ENCODE measurements at regions not wholly inside any gene's neighbourhood (a gene's known extent, or its start where the extent isn't known, plus 50 kb on each side); places are given as distances from the start of the nearest gene placed in this dataset.
"Not testable (repeated sequence)": the region's sequence is repeated elsewhere in the genome, so short reads cannot be mapped to it uniquely, and the experiment has no call there.

GRCh38 chr6:121694801-121695251 is 259.4 kb downstream of the GJA1 start:
- DNase-seq (ENCODE audit: low spot score), result no peak

DNA sequence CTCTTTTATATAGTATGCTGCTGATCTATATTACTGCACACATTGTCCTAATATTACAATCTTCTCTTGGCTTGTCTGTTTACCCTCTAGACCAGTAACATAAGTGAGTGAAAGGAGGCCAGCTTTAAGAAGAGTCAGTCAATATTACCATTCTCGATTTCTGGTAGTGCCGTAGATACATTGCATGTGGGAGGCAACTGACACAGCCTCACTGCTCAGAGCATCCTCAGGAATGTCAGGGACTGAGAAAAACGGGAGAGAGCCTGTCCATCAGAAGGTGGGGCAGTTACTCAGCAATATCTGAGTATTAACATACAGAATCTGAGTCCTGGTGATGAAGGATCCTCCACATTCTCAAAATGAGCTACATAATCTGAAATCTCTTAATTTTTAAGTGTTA is 259.9 kb downstream of the GJA1 start:
- DNase-seq (ENCODE audit: low spot score), result no peak

DNA sequence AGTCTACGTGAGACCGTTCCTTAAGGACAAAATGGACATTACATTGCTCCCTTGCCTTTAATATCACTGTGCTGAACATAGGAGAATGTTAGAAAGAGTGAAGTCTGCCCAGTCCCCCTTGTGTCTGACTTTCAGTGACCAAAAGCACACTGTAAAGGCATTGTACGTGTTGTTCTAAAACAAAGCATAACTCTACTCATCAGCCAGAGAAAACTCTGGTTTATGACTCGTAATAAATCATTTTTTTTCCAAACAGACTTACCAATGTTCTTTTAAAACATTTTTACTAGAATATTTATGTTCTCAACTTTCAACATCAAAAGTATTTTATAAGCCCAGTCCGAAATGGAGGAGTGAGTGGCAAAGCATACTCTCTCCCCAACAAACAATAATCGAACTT is 262.5 kb downstream of the GJA1 start:
- no peak for DNase-seq (ENCODE audit: low spot score)

DNA sequence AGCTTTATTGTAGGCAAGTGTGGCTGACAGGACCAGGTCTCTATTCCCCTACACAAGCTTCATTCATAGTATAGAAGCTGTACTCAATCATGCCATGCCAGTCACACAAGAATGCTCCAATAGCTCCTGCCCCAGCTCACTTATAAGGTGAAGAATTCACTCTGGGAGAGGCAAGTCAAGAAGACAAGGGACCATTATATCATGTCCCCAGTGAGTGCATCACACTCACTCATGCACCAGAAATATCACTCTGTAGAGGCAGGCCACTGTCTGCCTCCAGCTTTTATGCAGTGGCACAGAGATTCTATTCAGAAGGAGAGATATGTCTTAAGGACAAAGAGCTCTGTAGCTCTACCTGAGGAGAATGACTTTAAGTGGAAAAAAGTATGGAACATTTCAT is 263.2 kb downstream of the GJA1 start:
- no peak for DNase-seq (ENCODE audit: low spot score)

DNA sequence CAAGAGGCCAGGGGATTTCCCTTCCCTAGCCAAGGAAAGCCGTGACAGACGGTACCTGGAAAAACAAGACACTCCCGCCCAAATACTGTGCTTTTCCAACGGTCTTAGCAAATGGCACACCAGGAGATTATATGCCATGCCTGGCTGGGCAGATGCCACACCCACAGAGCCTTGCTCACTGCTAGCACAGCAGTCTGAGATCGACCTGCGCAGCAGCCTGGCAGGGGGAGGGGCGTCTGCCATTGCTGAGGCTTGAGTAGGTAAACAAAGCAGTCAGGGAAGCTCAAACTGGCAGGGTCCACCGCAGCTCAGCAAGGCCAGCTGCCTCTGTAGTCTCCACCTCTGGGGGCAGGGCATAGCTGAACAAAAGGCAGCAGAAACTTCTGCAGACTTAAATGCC is 267.7 kb downstream of the GJA1 start:
- DNase-seq (ENCODE audit: low spot score), result not testable (repeated sequence)

- DNase-seq (ENCODE audit: low spot score), result no peak
Observed at GRCh38 chr6:121711472-121711871, 276.0 kb downstream of the GJA1 start.

DNA sequence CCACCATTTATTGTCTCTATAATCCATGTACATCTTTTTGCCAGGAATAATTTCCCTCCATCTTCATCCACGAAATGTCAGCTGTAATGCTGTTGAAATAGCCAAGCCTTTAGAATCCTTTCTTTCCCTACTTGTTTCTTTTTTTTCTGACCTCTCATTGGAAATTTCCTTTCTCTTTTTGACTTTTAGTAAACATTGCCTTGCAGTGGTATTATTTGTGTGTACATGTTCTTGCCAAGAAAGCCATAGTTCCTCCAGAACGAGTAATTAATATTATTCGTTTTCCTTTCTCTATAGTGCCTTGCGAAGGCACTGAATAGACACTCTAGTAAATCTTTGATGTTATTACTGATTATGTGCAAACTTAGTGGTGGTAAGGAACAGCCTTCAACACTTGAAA is 282.2 kb downstream of the GJA1 start:
- DNase-seq (ENCODE audit: low spot score), result no peak

- DNase-seq (ENCODE audit: low spot score), result not testable (repeated sequence)
Observed at GRCh38 chr6:121720867-121721266, 285.4 kb downstream of the GJA1 start.

GRCh38 chr6:121723623-121724022 is 288.2 kb downstream of the GJA1 start:
- no peak for DNase-seq (ENCODE audit: low spot score)

- DNase-seq (ENCODE audit: low spot score), result no peak
Observed at GRCh38 chr6:121724576-121724975, 289.1 kb downstream of the GJA1 start.

DNA sequence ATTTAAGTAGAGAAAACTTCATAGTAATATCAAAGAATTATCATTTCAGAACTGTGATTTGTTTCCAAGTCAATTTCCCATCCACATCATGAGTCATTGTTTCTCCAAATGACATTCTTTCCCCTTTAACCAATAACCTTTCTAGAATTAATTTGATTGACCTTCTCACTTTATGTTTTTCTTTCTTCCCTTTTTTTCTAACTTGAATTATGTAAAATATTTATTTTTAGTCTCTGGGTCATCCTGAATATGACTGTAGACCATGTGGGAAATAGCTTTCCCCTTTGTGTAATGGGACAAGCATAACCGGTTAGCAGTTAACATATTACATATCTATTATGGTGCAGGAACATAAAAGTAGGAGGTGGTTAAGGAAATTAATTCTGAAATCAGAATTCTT is 291.1 kb downstream of the GJA1 start:
- no peak for DNase-seq (ENCODE audit: low spot score)

GRCh38 chr6:121730616-121731015 is 295.2 kb downstream of the GJA1 start:
- DNase-seq (ENCODE audit: low spot score), result no peak

DNA sequence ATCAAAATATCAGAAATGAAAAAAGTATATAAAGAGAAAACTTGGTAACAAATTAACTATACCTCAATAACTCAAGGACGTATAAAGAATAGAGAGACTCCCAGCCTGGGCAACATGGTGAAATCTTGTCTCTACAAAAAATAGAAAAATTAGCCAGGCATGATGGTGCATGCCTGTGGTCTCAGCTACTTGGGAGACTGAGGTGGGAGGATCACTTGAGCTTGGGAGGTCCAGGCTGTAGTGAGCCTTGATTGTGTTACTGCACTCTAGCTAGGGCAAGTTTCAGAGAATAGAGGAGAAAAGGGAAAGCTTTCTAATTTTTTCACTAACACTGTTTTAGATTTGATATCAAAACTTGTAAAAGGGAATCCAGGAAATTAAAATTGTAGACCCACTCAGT is 295.9 kb downstream of the GJA1 start:
- no peak for DNase-seq (ENCODE audit: low spot score)

- DNase-seq (ENCODE audit: low spot score), result no peak
Observed at GRCh38 chr6:121732641-121733040, 297.2 kb downstream of the GJA1 start.

DNA sequence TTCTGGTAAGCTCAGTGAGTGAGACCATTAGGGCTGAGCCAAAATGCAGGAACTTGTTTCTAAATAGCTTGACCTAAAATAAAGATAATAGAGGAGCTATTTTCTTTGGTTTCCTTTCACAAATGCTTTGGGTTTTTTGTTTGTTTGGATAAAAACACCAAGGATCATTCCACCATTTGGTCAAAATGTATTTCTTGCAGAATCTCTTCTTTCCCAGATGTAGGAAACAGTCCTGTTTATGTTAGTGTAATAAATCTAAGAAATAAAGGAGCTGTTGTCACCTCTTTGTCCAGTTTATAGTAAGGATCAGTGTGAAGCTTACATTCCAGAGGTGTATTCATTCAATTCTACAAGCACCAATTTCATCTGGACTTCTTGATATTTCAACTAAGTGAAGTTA is 297.8 kb downstream of the GJA1 start:
- DNase-seq (ENCODE audit: low spot score), result no peak

GRCh38 chr6:121740188-121740587 is 304.7 kb downstream of the GJA1 start:
- not testable (repeated sequence) for DNase-seq (ENCODE audit: low spot score)

DNA sequence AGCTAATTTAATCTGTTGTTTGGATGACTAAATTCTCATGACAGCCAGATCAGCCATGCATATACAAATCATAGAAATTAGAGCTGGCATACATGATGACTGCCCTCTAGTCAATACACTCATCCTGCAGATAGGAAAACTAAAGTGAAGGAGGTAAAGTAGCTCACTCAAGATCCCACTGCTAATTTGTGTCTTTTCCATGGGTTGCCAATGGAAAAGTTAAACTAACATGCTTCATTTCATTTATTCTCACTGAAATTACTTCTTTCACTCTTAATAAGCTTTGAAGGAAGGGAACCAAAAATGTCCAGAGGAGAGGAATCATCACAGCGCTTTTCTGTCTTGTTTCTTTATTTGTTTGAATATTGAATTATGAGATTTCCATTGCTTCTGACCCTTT is 308.2 kb downstream of the GJA1 start:
- no peak for DNase-seq (ENCODE audit: low spot score)

DNA sequence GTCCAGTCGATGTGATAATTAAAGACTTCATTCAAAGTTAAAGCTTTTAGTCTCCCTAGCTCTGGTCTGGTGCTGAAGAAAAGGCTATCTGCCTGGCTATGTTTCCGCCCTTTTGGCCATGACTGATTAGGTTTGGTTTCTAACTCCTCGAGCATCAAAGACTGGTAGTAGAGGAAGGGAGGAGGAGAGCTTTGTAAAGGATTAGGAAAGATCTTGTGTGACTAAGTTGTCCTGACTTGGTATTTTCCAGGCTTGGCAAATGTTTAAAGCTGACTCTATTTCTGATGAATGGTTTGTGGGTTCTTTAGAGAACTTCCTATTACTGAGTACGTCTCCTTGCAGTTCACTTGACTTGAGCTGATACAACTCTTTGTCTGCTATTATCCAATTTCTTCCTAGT is 312.9 kb downstream of the GJA1 start:
- DNase-seq (ENCODE audit: low spot score), result no peak

DNA sequence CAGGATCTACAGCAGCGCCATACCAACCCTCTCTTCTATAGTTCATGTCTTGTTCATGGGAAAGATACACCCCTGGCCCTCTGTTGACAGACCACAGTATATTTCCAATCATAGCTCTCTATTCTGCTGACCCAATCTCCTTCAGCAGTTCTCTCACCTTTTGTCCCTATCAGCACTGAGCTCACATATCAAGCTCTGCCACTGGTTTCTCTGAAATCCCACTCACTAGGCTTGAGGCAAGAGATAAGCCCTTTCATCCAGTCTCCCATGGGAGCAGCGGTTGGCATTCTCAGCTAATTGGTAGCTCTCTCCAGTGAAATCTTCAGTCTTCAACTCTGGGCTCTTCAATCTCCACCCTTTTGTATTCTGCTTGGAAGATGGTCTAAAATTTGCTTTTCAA is 313.4 kb downstream of the GJA1 start:
- DNase-seq (ENCODE audit: low spot score), result no peak

DNA sequence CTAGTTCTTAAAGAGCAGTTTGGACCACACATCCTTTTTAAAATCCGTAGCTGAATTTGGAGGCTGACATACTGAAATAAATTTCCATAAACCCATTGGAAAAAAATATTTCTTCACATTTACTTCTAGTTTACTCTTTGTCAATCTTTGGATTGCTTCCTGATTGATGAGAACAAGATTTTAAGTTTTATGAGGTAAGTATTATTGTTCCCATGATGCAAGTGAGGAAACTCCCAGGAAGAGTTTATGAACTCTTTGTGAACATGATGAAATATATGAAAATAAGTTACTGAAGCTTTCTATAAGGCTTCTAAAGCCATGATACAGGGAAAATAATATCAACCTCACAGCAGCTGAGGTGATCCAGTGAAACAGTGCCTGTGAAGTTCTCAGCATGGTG is 320.0 kb downstream of the GJA1 start:
- no peak for DNase-seq (ENCODE audit: low spot score)

GRCh38 chr6:121756666-121757065 is 321.2 kb downstream of the GJA1 start:
- DNase-seq (ENCODE audit: low spot score), result no peak

DNA sequence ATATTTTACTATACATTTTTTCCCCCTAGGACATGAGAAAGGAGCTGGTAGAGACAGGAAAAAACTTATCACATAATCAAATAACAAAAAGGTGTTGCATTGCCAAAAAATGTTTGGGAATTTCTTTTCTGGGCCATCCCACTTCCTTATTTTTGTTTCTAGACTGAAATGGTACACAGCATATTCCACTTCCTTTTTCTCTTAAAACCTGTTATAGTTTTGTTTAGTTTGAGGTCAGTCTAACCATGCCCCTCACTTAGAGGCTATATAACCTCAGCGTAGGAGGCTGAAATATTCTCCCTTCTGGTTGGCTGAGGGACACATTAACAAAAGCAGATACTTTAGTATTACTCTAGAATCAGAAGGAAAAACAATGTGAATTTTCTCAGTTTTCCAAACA is 323.9 kb downstream of the GJA1 start:
- DNase-seq (ENCODE audit: low spot score), result no peak

GRCh38 chr6:121760191-121760590 is 324.7 kb downstream of the GJA1 start:
- no peak for DNase-seq (ENCODE audit: low spot score)

- DNase-seq (ENCODE audit: low spot score), result no peak
Observed at GRCh38 chr6:121760745-121761144, 325.3 kb downstream of the GJA1 start.

DNA sequence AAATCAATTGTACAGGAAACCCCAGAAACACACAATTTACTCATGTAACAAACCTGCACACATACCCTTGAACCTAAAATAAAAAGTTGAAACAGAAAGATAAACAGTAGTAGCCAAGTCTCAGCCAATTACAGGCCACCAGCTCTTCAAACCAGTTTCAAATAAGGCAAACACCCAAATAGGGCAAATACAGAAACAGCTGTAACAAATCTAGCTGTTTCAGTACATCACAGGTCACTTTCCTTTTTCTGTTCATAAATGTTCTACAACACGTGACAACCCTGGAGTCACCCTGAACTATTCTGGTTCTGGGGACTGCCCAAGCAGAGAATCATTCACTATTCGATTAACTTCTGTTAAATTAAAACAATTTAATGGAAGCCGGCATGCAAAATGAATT is 329.0 kb downstream of the GJA1 start:
- DNase-seq (ENCODE audit: low spot score), result no peak
